OCI-LY3 (cell line): ENCODE measurements at regions not wholly inside any gene's neighbourhood (a gene's known extent, or its start where the extent isn't known, plus 50 kb on each side); places are given as distances from the start of the nearest gene placed in this dataset.

Source experiments
- EZH2phosphoT487 ChIP-seq: fragments of 200-600 bp; shearing (Covaris generic); IDR thresholded peaks from 2 replicates; pipeline ENCODE4 v1.6.1; 2018; ENCODE audit warnings: antibody characterized with exemption, mixed run types, low read depth
- TF ChIP-seq, protein P1 (sequence below): fragments of 200-600, 300-600 bp; sonication (generic); IDR thresholded peaks from 2 replicates; pipeline ENCODE4 v1.5.1; 2014; ENCODE audit warnings: antibody characterized with exemption, low read length, low read depth

DNA sequence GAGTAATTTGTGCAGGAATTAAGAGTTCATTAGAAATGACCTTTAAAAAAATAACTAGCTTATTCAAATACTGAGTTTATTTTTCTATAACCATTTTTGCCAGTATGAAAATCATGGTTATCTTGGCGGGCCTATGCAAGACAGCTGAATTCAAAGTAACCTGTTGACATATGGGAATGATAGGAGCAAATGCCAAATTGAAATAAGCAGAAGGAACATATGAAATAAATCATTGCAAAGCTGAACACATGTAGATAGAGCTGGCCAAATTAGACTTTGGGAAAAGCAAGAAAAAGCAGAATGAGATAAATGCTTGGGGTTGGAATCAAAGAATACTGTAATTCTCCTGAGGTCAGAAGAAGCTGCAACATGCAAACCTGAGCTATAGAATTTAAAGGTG, 372.5 kb downstream of the ADAMTS20 start:
- TF ChIP-seq, protein P1, sequence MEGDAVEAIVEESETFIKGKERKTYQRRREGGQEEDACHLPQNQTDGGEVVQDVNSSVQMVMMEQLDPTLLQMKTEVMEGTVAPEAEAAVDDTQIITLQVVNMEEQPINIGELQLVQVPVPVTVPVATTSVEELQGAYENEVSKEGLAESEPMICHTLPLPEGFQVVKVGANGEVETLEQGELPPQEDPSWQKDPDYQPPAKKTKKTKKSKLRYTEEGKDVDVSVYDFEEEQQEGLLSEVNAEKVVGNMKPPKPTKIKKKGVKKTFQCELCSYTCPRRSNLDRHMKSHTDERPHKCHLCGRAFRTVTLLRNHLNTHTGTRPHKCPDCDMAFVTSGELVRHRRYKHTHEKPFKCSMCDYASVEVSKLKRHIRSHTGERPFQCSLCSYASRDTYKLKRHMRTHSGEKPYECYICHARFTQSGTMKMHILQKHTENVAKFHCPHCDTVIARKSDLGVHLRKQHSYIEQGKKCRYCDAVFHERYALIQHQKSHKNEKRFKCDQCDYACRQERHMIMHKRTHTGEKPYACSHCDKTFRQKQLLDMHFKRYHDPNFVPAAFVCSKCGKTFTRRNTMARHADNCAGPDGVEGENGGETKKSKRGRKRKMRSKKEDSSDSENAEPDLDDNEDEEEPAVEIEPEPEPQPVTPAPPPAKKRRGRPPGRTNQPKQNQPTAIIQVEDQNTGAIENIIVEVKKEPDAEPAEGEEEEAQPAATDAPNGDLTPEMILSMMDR, result no peak
- TF ChIP-seq EZH2phosphoT487, result no peak
